ENCODE measurements at regions not wholly inside any gene's neighbourhood (a gene's known extent, or its start where the extent isn't known, plus 50 kb on each side); places are given as distances from the start of the nearest gene placed in this dataset.

DNA sequence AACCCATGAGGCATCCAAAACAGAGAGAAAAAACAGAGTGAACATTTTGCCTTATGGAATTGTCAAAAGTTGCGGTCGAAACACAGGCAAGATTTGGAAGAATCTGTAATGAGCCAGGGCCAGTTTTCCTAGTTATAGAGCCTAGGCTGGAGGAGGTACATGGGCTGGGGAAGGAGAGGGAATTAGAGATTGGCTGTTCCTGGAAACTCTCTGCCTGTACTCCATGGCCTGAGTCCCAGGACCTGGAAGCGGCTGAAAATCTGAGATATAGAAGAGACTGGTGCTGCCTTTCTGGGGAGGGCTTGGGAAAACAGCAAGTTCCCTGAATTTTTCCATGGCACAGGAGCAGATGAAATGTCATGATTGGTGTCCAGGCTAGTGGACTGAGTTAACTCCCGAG is 122.8 kb upstream of the KLF12 start:
- TF ChIP-seq, protein P1, sequence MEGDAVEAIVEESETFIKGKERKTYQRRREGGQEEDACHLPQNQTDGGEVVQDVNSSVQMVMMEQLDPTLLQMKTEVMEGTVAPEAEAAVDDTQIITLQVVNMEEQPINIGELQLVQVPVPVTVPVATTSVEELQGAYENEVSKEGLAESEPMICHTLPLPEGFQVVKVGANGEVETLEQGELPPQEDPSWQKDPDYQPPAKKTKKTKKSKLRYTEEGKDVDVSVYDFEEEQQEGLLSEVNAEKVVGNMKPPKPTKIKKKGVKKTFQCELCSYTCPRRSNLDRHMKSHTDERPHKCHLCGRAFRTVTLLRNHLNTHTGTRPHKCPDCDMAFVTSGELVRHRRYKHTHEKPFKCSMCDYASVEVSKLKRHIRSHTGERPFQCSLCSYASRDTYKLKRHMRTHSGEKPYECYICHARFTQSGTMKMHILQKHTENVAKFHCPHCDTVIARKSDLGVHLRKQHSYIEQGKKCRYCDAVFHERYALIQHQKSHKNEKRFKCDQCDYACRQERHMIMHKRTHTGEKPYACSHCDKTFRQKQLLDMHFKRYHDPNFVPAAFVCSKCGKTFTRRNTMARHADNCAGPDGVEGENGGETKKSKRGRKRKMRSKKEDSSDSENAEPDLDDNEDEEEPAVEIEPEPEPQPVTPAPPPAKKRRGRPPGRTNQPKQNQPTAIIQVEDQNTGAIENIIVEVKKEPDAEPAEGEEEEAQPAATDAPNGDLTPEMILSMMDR (IDR thresholded peaks at IDR 0.05; ENCODE audit: insufficient read depth, low read length, poor library complexity, severe bottlenecking) = no peak
- no peak for TF ChIP-seq EZH2phosphoT487 (conservative IDR thresholded peaks at IDR 0.05; ENCODE audit: low read length)

All from SU-DHL-6 (cell line).